Right ventricle myocardium superior (tissue), 1 donor: ENCODE measurements at regions not wholly inside any gene's neighbourhood (a gene's known extent, or its start where the extent isn't known, plus 50 kb on each side); places are given as distances from the start of the nearest gene placed in this dataset.
A peak's percentile ranks its signal among the peaks of the same experiment; 100 is the strongest.
"Not testable (repeated sequence)": the region's sequence is repeated elsewhere in the genome, so short reads cannot be mapped to it uniquely, and the experiment has no call there.

Experiments used
- ATAC-seq: fragments of 200-7000 bp; cut with Tn5 transposase; one replicate; pipeline ENCODE4 v1.9.1; 2020; ENCODE audit warnings: mild to moderate bottlenecking; ENCODE audit not compliant: poor library complexity
- DNase-seq: peaks from one replicate; pipeline ENCODE4 v3.0.0-alpha.2; 2020
- intact Hi-C: fragments of 100-400 bp; cut with DNase I; formaldehyde crosslinking; loops from one replicate; pipeline ENCODE4 v1.11.2; 2022
- donor health status: DM: no; HTN: yes; CAD: no; lungs with severe emphysema.

- ATAC-seq (no peak), DNase-seq (no peak)
- intact Hi-C loops, result no loop called here
Measured at GRCh38 chrX:140104760-140105159, 139.4 kb upstream of the CXorf66 start.

DNA sequence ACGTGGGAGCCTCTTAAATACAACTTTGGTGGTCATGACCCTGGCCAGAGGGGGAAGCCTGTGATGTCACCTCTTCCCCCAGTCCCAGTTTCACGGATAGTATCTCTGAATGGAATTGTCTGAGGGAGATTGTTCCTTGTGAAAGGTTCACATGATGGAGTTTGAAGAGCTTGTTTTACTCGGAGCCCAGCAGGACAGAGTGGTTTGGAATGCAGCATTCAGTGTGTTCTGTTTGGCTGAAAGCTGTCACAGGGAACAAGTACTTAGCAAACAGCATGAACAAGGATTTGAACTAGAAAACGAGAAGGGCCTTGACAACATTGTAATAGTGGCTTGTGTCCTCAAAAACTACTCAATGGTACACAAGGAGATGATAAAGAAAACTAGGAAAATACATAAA is 133.9 kb upstream of the CXorf66 start:
- intact Hi-C loops, result no loop called here
- DNase-seq, result no peak
- no peak for ATAC-seq

- no peak for DNase-seq
- intact Hi-C loops, result no loop called here
- no peak for ATAC-seq
Measured at GRCh38 chrX:140092121-140092520, 126.8 kb upstream of the CXorf66 start.

- ATAC-seq, result peak; percentile 64
- intact Hi-C loops, result no loop called here
- peak; percentile 50 for DNase-seq
Measured at GRCh38 chrX:140091125-140091886, 126.0 kb upstream of the CXorf66 start.

GRCh38 chrX:140090800-140091124 is 125.4 kb upstream of the CXorf66 start:
- DNase-seq (no peak), ATAC-seq (no peak)
- intact Hi-C loops, result no loop called here

DNA sequence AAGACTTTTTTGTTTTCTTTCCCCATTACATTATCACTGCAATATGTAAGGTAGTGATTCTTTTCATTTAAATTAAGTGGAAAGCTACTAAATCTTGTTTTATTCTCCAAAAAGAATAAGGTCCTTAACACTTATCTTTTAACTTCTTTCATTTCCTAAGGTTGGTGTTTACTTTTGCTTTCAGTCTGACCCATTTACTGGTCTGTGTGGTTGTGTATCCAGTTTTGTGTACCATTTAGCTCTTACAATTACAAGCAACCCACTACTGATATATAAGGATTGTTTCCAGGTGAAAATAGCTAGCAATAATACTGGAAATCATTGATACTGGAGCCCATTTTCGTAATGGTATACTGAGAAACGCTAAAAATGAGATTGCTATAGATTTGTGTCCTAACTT is 123.1 kb upstream of the CXorf66 start:
- DNase-seq, result no peak
- intact Hi-C loops, result no loop called here
- ATAC-seq, result no peak

- intact Hi-C loops, result no loop called here
- ATAC-seq (no peak), DNase-seq (no peak)
Measured at GRCh38 chrX:140087875-140088274, 122.6 kb upstream of the CXorf66 start.

DNA sequence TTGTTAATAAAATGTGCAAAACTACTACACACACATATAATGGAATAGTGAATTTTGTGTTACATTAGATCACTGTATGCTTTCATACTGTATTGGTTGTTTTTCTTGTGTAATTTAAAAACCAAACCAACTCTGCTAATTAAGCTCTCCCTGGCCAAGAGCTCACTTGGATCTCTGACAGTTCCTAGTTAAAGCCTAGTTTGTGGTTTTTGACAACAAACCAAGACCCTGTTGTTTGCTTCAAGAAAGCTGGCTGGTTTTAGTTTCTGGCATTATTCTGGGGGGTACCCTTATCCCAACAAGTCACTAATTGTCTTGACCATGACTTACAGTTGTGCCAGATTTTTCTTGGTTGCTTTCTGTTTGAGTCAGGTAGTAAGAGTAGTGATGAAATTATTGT is 121.4 kb upstream of the CXorf66 start:
- intact Hi-C loops, result no loop called here
- ATAC-seq, result no peak
- no peak for DNase-seq

DNA sequence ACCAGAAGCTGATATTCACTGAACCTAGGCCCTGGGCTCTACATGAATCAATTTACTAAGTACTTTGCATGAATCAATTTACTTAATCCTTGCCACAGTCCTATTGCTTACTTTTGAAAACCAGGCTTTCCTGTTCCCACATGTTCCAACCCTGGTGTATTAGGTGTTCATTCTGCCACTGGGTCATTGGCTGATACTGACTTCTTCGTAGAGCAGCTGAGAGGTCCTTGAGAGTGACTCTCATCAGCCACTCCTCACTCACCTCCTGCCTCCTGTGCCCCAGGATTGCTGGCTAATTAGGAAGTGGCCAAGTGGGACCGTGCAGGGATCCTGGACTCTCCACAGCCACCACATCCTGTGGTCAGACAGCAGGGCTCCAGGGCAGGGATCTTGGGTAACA is 109.5 kb upstream of the CXorf66 start:
- ATAC-seq, DNase-seq, intact Hi-C loops: not testable (repeated sequence)

GRCh38 chrX:140071037-140071436 is 105.7 kb upstream of the CXorf66 start:
- ATAC-seq (no peak), DNase-seq (no peak)
- intact Hi-C loops, result no loop called here

- ATAC-seq, result no peak
- DNase-seq, result no peak
- intact Hi-C loops, result no loop called here
Measured at GRCh38 chrX:140065961-140066662, 100.8 kb upstream of the CXorf66 start.

- no peak for ATAC-seq
Measured at GRCh38 chrX:140064993-140065392, 99.7 kb upstream of the CXorf66 start.

GRCh38 chrX:140057001-140057411 is 91.7 kb upstream of the CXorf66 start:
- intact Hi-C loops, result loop anchor here (5.0 kb wide), 1 partner anchor 610 kb away; no protein-coding TSS in a partner anchor
- peak; percentile 78 for ATAC-seq
- DNase-seq, result peak; percentile 74

More at GRCh38 chrX:140064993-140065392, 99.7 kb upstream of the CXorf66 start:
- DNase-seq, result no peak
- intact Hi-C loops, result no loop called here

DNA sequence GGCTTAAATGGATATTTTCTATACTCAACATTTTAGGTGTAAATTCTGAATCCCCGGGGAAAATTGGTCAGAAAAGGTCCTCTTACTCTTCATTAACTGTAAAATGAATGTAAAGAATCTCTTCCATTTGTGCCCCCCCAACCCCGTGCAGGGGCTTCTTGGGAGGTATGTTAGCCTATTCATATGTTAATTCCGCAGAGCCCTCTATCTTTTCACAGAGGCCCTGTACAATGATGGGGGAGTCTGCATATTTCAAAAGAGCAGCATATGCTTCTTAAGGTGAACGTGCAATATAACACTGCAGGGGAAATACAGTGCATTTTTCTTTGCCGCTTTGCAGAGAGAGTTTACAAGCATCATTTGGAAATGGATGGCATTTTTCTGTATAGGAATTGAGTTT is 88.5 kb upstream of the CXorf66 start:
- ATAC-seq, result no peak
- intact Hi-C loops, result no loop called here
- DNase-seq, result no peak

- ATAC-seq (no peak), DNase-seq (no peak)
- intact Hi-C loops, result no loop called here
Measured at GRCh38 chrX:140050906-140051305, 85.6 kb upstream of the CXorf66 start.

DNA sequence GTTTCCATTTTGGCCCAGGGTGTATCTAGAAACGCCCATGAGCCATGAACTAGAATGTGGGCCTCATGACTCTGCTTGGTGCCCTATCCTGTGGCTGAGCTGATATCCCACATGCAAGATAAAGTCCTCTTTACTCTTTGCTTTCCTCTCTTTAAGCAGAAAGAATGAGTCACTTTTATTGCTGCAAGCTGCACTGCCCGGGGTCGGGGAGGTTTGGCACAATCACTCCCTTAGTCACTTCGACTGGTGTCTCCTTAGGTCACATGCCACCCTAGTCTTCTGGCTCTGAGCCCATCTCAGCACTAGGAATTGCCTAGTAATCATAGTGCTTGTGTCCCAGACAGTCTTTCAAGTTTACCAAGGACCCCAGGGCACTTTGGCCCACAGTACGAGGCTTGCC is 75.1 kb upstream of the CXorf66 start:
- ATAC-seq (no peak), DNase-seq (no peak)
- intact Hi-C loops, result no loop called here

GRCh38 chrX:140038842-140039241 is 73.5 kb upstream of the CXorf66 start:
- ATAC-seq (no peak), DNase-seq (no peak)
- intact Hi-C loops, result no loop called here

- DNase-seq (no peak), ATAC-seq (no peak)
- intact Hi-C loops, result no loop called here
Measured at GRCh38 chrX:140034916-140035315, 69.6 kb upstream of the CXorf66 start.

- intact Hi-C loops, result no loop called here
- DNase-seq (no peak), ATAC-seq (no peak)
Measured at GRCh38 chrX:140022482-140022881, 57.2 kb upstream of the CXorf66 start.

- DNase-seq, ATAC-seq, intact Hi-C loops: not testable (repeated sequence)
Measured at GRCh38 chrX:140019134-140019533, 53.8 kb upstream of the CXorf66 start.
